NCI-H82 treated with DMSO at 0.1 percent for 48 hours (cell line): ENCODE measurements at regions not wholly inside any gene's neighbourhood (a gene's known extent, or its start where the extent isn't known, plus 50 kb on each side); places are given as distances from the start of the nearest gene placed in this dataset.

Source experiments
- DNase-seq: peaks from one replicate; lab custom pipeline; 2025; ENCODE audit not compliant: unreplicated experiment; lab: John Stamatoyannopoulos, UW

DNA sequence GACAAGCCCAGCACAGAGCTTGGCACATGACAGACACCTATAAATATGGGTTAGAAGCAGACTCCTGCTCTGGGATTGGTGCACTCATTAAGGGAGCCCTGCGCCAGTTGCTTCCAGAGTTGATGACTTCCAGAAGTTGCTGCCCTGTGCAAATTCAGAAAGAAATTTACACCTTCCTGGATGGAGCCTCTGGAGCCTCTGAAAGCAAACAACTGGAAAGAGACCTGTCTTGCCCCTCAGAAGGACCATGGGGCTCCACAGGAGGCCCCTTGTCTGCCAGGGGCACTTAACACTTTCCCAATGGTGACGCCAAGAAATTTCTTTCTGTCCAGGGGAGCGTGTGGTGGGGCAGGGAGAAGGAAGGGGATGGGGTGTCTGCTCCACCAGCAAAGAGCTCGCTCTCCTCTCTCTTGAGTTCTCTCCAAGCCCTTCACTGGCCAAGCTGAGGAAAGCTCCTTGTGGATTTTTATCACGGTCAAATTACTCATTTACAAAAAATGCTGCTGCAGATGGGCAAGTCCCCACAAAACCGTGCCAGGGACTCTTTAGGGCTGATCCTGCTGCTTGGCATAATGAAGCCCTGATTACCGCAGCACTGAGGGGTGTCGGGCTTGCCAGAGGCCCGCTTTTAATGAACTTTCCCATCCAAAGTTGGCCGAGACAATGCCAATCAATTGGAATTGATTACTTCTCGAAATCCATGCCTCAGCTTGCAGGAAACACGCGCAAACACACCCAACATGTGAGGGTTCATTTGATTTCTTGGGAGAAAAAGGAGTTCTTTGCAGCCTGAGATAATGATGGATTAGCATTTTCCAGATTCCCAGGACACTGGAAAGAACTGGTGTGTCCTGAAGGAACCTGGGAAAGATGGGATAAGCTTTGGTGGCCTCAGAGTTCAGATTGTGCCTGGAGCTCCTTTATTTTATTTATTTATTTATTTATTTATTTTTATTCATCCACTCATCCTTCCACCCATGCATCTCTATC is 583.6 kb upstream of the CDH5 start:
- no peak for DNase-seq

DNA sequence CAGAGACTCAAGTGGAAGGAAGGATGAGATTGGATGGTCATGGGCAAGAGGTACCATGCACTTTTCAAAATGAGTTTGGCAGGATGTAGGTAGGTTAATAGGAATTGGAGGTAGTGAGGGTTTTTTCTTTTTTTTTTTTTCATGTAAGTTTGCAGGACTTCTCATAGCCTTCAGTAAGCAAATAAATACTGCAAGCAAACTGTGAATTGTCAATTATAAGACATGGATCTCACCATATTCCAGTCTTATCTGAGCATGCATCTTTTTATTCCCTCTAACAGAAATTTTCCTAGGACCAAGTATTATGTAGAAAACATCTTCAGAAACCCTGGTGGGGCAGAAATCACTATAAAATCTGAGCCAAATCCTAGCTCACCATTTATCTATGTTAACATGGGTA is 584.6 kb upstream of the CDH5 start:
- no peak for DNase-seq

DNA sequence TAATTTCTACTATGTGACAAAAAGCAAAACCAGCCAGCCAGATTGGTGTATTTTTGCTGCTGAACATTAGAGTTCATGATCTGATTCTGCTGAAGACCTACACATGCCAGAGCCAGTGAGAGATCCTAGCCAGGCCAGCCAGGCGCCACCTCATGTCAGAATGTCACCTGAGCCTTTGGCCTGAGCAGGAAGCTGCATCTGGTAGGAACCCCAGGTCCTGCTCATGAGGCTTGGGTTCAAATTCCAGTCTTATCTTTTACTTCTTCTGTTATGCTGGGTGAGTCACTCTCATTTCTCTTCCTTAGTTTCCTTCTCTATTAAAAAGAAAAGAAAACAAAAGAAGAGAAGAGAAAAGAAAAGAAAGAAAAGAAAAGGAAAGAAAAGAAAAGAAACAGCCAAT is 585.1 kb upstream of the CDH5 start:
- DNase-seq = no peak

DNA sequence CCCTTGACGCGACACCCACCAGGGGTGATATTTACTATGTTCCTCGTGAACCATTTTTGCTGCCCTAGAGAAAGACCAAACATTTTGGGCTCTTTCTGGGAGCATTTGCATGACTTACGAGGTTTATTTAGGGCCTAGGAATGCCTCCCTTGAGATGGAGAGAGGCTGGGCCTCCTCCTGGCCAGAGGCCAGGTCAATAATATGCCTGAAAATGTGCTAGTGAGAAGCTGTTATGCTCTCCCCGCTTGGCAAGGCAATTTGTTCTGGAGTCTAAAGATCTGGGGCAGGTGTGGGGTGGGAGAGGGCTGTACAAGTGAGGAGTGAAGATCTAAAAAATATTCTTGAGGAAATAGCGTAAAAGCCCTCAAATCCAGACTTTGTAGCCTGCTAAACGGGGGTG is 587.3 kb upstream of the CDH5 start:
- no peak for DNase-seq

DNA sequence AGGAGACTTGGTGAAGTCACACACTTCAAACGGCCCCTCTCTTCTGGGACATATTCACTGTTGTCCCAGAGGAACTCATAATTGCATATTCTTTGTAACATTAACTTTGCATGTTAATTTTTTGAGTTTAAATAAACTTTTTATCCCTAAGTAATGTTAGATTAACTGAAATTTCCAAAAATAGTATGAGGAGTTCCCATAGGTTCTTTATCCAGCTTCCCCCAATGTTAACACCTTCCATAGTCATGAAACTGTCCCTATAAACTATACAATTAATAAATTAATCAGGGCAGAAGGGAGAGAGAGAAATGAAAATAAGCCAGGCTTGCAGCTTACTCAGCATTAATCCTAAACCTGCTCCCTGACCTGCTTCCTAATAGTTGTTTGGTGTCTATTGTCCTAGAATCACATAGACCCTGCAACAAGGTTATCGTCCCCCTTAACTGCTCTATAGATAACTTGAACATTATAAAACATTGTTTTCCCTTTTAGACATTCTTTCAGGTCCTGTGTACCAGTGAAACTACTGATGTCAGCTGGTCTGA is 589.8 kb upstream of the CDH5 start:
- DNase-seq = no peak

DNA sequence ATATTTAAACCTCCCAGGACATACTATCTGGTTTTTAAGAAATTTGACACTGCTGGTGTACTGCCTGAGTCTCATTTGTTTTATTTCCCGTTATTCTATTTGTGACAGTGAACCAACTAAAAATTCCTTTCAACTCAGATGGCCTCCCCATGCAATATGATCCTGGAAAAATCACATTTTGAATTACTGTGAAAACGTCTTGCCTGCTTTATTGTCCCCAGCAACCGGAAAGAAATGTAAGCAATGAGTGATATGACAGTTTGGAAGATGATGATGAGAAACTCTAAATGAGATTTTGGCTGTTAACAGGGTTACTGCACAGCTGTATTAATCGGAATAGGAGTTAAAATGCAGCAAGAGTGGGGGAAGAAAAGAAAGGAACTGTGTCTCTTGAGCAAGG is 590.7 kb upstream of the CDH5 start:
- DNase-seq = no peak

DNA sequence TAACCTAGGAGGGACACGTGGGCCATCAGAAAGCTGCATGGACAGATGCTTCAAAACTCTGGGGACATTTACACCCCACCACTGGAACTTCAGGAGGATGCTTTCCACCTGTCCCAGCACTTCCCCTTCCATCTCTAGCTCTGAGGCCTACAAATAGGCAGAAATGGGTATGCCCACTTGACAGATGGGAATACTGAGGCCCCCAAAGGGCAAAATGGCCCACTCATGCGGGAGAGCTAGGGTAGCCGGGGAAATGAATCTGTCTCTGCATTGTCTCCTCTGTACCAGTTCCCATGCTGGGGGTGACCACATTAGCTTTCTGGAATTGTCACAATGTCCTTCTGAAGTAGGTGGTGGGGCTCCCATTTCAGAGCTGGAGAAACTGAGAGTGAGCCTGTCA is 592.1 kb upstream of the CDH5 start:
- DNase-seq = no peak

DNA sequence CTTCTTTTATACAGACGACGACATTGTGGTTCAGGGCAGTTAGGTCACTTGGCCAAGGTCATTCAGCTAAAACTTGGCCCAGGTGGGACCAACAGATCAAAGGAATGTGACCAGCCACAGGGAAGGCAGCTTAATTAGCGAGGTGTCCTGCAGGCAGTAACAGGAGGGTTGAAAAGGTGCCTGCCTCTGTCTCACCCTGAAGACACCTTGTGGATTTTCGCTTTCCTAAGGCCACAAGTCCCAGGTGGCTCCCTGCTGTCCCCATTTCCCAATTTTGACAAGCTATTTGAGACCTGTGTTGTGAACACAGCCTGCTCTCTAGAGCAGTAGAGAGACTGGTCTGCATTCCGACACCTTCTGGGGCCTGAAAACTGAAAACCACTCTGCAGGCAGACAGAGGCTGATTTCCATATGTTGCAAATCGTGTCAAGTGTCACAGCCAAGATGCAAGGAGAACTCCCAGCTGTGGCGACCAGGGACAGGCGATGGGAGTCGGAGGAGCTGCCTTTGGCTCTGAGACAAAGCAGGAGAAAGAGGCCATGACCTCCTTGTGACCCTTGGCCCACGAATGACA is 593.1 kb upstream of the CDH5 start:
- DNase-seq = no peak

DNA sequence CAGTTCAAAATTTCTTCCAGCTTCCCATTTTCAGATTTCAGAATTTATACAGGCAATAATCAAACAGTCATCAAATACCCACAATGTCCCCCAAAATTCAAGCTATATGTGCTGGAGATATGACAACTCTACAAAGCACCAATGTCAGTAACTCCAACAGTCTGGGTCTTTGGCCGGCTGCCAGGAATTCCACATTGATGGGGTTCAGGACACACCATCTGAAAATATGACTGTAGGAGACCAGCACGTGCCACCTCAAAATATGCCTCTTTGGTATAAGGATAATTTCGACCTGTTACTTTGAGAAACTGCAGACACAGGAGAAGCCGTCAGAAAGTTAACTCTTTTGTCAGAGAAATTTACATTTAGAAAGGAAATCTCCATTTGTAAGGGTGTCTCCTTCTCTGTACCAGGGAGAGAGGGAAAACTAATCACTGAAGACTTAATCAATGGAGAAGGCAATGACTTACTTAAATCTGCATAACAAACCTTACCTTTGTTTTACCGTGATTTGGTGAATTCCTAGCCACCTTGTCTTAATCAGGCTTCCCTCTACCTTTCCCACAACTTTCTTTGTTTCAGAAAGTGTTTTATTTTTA is 594.3 kb upstream of the CDH5 start:
- DNase-seq = no peak

DNA sequence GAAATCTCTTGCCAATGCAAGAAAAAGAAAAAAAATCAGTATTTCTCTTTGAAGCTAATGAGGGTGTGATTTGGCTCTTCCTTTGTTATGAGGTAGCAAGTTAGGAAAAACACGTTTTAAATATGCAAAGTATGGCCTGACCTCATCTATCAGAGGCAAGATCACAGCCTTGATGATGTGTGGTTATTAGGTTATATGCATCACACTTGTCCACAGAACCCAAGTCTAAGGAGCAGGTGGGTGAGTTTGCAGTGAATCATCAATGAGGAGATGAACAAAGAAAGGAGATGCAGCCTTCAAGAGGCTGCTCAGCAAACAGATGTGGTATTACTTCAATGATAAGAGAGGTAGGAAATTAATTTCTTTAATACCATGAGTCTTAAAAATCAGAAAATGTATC is 594.8 kb upstream of the CDH5 start:
- DNase-seq = no peak

DNA sequence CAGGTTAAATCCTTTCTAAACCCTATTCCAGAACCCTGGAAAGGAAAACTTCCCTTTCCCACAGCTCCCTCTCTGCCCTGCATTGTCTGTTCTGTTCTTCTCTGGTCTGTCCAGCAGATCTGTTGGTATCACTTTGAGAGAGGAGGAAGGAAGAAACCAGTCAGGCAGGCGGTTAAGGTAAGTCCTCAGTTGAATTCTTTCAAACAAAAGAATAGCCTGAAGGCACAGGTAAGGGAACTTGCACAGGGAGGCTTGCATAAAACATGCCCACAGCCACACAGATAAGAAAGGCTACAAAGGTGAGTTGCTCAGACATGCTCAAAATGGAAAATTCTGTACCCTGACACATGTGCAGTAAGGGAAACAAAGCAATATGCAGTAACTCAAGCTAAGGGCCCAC is 595.7 kb upstream of the CDH5 start:
- DNase-seq = no peak

DNA sequence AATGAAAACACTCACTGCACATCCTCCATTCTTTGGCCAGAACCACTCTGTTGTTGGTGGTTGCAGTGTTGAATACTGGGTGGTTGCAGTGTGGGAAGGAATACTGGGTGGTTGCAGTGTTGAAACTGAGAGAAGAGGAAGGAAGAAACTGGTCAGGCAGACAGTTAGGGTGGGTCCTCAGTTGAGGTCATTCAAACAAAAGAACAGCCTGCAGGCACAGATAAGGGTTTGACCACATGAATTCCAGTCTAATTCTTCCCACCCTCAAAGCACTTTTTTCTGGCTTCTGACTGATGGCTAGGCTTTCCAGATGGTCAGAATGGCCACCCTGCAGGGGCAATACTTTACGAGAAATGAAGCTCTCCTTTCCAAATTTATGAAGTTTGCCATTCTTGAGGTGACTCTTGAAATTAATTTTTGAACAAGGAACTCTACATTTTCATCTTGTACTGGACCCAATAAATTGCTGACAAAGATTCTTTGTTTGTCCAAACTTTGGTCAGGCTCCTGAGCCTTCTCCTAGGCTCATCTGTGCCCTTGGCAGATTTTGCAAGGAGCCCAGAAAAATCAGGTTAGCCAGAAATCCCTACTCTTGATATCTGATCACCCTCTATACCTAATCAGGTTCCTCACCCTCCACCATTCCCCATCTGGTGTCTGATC is 596.6 kb upstream of the CDH5 start:
- no peak for DNase-seq

DNA sequence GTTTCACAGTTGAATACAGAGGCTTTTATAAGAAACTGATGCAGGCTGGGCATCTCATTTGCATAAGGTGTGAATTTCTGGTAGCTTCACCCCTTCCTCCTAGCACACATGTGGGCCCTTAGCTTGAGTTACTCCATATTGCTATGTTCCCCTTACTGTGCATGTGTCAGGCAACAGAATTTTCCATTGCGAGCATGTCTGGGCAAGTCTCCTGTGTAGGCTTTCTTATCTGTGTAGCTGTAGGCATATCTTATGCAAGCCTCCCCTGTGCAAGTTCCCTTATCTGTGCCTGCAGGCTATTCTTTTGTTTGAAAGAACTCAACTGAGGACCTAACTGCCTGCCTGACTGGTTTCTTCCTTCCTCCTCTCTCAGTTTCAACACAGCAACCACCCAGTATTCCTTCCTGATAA is 597.4 kb upstream of the CDH5 start:
- no peak for DNase-seq

DNA sequence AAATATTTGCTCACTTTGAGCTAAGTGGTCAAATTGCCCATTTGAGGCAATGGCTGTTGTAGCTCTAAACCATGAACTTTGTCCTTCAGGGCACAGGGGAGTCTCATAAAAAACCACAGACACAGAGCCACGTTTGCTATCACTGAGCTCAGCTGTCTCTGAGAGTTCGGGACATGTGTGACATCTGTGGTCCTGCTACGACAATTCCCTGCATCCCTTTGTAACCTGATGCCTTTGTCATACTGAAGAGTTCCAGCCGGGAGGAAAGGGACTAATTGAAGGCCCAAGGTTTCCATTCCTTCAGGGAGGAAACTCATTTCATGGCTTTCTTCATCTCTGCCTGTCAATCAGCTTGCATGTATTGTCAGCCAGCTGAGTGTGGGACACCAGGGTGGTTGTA is 599.4 kb upstream of the CDH5 start:
- no peak for DNase-seq

DNA sequence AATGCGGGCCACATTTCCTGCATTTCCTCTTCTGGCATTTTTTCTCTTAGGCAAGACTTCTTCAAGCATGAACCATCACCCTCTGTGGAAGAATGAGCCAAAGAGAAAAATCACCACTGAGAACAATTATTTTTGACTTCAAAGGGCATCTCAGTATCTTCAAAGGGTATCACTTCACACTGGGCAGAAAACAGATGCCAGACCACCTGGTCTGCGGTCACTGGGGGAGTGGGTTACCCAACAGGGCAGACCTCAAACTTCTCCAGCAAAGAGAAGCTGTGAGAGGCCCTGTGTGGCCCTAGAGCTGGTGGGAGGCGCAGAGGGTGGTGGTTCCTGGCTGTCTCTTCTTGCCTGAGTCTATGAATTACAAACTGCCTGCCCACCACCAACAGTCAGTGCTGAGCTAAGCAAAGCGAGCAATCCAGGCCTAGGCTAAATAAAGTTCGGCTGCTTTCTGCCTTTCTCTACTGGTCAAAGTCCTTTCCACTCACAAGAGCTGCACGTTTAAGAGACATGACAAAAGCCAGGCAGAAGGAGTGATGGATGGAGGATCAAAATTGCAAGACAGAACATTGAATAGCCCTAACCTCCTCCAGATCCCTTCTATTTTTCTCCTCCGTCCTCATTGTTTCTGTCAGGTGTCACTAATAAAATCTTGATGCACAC is 602.7 kb upstream of the CDH5 start:
- DNase-seq = no peak

DNA sequence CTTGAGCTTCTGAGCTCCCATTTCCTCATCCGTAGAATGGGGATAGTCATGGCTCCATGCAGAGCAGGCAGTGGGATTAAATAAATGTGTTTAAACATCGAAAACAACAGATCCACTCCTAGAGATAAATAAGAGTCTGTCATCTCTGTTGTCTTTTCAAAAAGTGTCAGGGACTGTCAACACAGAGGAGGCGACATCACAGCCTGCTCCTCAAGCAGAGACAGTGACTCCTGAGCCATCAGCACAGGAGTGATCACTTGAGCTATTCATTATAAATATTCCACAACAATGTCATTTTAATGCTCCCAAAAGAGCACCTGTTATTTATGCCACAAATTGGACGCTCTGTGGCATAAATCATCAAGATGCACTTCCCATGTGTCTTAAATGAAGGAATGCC is 605.6 kb upstream of the CDH5 start:
- DNase-seq = no peak

DNA sequence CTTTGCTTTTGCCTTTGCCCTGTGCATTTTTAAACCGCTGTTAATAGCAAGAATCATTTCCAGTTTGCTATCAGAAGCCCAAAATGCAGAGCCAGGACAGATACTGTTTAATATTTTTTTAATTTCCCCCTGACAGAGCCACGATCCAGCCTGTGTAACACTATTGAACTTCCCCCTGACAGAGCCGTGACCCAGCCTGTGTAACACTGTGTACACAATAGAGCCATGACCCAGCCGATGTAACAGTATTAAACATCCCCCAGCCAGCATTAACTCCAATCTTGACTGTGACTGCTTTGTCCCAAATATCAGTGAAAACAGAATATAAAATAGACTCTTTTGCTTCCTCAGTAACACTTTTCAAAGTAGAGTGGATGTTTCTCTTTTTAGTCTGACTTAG is 607.9 kb upstream of the CDH5 start:
- DNase-seq = no peak

DNA sequence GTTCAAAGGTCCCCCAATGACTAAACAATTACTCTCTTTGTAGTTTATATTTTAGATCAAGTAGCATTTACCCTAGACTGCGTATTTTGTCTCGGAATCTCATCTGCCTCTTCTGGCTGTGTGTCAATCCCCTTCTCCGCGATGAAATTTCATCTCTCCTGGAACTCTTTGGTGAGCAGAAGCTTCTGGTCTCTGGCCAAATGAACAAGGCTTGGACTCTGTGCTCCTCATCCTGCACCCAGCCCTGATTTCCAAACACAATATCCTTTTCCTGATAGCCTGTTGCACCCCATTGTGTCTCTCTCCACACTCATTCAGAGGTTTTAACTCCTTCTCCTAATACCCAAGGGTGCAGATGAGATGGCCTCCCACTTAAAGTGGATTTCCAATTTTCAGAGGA is 609.4 kb upstream of the CDH5 start:
- DNase-seq = no peak

DNA sequence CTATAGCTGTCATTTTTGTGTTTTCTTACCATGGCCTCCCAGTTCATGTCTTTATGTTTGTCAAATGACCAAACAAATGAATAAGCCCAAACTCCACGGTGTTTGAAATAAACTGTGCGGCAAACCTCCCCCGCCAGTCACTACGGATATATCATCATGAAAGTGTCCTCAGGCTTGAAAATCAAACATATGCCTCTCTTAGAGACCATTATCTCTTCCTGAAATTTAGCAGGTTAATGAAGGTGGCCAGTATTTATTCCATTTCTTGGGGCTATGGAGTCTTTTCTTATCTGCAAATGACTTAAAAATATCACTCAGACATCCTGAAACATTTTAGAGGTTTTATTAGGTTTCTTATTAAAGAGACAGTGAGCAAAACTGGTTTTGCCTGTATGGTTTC is 610.3 kb upstream of the CDH5 start:
- DNase-seq = no peak

DNA sequence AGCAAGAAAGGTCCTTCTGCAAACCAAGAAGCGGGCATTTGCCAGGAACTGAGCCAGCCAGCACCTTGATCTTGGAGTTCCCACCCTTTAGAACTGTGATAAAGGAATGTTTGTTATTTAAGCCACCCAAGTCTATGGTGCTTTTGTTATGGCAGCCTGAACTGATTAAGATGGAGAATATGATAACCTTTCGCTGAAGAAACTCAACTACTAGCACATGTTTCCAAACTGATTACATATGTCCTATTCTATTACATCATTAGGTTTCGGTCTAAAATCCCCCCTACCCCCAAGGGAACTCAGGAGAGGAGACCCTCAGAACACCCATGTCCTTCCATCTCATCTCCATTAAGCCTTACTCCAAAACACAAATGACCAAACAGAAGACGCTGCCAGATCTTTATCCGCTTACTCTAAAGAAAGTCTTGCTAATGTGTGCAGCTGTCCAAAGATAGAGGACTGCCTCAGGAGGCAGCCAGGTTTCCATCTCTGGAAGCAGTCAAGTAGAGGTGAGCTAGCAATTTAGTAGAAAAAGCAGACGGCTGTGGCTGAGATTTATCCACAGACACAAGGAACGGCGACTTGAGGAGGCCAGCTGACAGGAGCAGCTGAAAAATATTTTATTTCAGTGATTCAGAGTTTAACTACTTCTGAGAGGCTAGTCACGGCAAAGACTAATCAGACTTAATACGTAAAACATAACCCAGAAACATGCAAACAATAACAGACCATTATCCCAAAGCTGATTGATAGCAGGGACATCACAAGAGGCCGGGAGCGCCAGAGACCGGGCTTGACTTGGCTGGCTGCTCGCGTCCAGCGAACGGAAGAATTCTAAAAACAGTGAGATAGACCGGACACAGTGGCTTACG is 611.4 kb upstream of the CDH5 start:
- no peak for DNase-seq
